Transverse colon (tissue), 4 donors: ENCODE measurements at regions not wholly inside any gene's neighbourhood (a gene's known extent, or its start where the extent isn't known, plus 50 kb on each side); places are given as distances from the start of the nearest gene placed in this dataset.

ENCODE experiments used
- CTCF ChIP-seq, 5 experiments: fragments of 200-600 bp in 3 of 5; fragments of 450-650 bp in 2 of 5; sonication (generic) in 3 of 5; IDR thresholded peaks; 1 replicate in 2 of 5; 2 replicates in 3 of 5; pipeline ENCODE4 v1.5.1; 2016 to 2017; ENCODE audit warnings: antibody characterized with exemption in 5 of 5, inconsistent platforms in 3 of 5, mild to moderate bottlenecking in 2 of 5, moderate library complexity in 1 of 5
- POLR2AphosphoS5 ChIP-seq, 3 donors: sonication (generic); formaldehyde crosslinking; IDR thresholded peaks; one replicate each; pipeline ENCODE4 v1.6.1; 2016; ENCODE audit warnings: antibody characterized with exemption in 3 of 3

GRCh38 chr13:39897636-39898035 is 242.2 kb downstream of the COG6 start:
- TF ChIP-seq CTCF (IDR thresholded peaks at IDR 0.05): no peak
- no peak for TF ChIP-seq POLR2AphosphoS5 (IDR thresholded peaks at IDR 0.05)
